Activated CD8-positive, alpha-beta T cell treated with anti-CD3 and anti-CD28 coated beads for 36 hours (primary cell): ENCODE measurements at regions not wholly inside any gene's neighbourhood (a gene's known extent, or its start where the extent isn't known, plus 50 kb on each side); places are given as distances from the start of the nearest gene placed in this dataset.

Experiments
- ATAC-seq: fragments of 200-7000 bp; cut with Tn5 transposase; one replicate; pipeline ENCODE4 v1.10.0; 2021; ENCODE audit warnings: mild to moderate bottlenecking, moderate library complexity
- CTCF ChIA-PET: fragments of 350-600 bp; sonication (Branson Sonifier 250); formaldehyde crosslinking; loops from one replicate; lab custom pipeline; 2021; ENCODE audit warnings: antibody characterized with exemption; lab: Charles Lee
- POLR2A ChIA-PET: fragments of 350-600 bp; sonication (Branson Sonifier 250); formaldehyde crosslinking; loops from one replicate; lab custom pipeline; 2021; ENCODE audit warnings: antibody characterized with exemption; lab: Charles Lee
- DNase-seq: peaks from one replicate; pipeline ENCODE4 v3.0.0-alpha.2; 2020
- H3K27ac Mint-ChIP-seq: one replicate; pipeline ENCODE4 v1.8.0; 2021; ENCODE audit warnings: mild to moderate bottlenecking, mixed read lengths
- H3K27me3 Mint-ChIP-seq: one replicate; pipeline ENCODE4 v1.8.0; 2021; ENCODE audit warnings: mixed read lengths
- H3K36me3 Mint-ChIP-seq: one replicate; pipeline ENCODE4 v1.8.0; 2021; ENCODE audit warnings: low read depth, mixed read lengths
- H3K4me1 Mint-ChIP-seq: one replicate; pipeline ENCODE4 v1.8.0; 2021; ENCODE audit warnings: low read depth, mixed read lengths
- H3K4me3 Mint-ChIP-seq: one replicate; pipeline ENCODE4 v1.8.0; 2021; ENCODE audit warnings: mild to moderate bottlenecking, moderate library complexity, mixed read lengths
- H3K9me3 Mint-ChIP-seq: one replicate; pipeline ENCODE4 v1.8.0; 2021; ENCODE audit warnings: mixed read lengths
- CTCF ChIP-seq: fragments of 200-600 bp; IDR thresholded peaks from one replicate; pipeline ENCODE4 v1.8.0; 2022; ENCODE audit warnings: antibody characterized with exemption, mild to moderate bottlenecking
- intact Hi-C: fragments of 100-400 bp; cut with micrococcal nuclease; formaldehyde crosslinking; loops from one replicate; pipeline ENCODE4 v1.10.0; 2022

DNA sequence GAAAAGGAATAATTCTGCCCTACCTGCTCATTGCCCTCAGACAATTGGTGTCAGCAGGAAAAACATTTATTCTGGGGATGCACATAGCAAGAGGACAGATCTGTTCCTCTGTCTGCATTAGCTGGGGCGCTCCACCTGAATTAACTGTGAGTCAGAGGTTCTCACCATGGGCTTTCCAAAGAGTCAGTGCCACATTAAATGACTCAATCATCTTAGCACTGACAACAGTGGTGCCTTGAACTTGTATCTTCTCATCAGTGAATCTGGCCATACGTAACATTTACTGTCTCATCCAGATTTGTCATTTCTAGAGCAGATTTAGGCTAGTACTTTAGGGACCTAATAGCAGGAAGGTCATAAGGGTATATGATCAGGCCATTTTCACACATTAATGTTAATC is 358.1 kb upstream of the CRIM1 start:
- Mint-ChIP-seq H3K27me3 (peaks cover 2% of the 10 kb centered on the region), H3K9me3 (peaks cover 6% of the 10 kb centered on the region), H3K4me3 (no peak overlapping the region), H3K36me3 (peaks cover 3% of the 10 kb centered on the region), H3K27ac (no peak overlapping the region), H3K4me1 (peaks cover 3% of the 10 kb centered on the region)
- DNase-seq = no peak
- peak; percentile 53 for ATAC-seq
- intact Hi-C loops = no loop called here
- no peak for TF ChIP-seq CTCF
- ChIA-PET CTCF (interaction anchor here (1.6 kb wide), 1 partner anchor 13 kb away, joined by 3 read pairs; no protein-coding TSS in a partner anchor), POLR2A (no interaction called here)

GRCh38 chr2:35989503-35989902 is 366.1 kb upstream of the CRIM1 start:
- POLR2A ChIA-PET = no interaction called here
- Mint-ChIP-seq H3K36me3 (peaks cover 2% of the 10 kb centered on the region), H3K9me3 (peaks cover 2% of the 10 kb centered on the region), H3K4me1 (peaks cover 4% of the 10 kb centered on the region), H3K4me3 (no peak overlapping the region), H3K27ac (no peak overlapping the region), H3K27me3 (no peaks in the 10 kb centered on the region)
- no peak for TF ChIP-seq CTCF
- CTCF ChIA-PET = interaction anchor here (0.8 to 1.5 kb wide), 2 partner anchors 9 to 18 kb away, joined by 3 to 6 read pairs; no protein-coding TSS in a partner anchor
- DNase-seq (no peak), ATAC-seq (no peak)
- intact Hi-C loops = no loop called here

- no peaks in the 10 kb centered on the region for H3K27me3 Mint-ChIP-seq
- ATAC-seq (no peak), DNase-seq (no peak)
- CTCF ChIA-PET = interaction anchor here (0.8 to 1.5 kb wide), 2 partner anchors 8 to 17 kb away, joined by 3 to 6 read pairs; no protein-coding TSS in a partner anchor
- no peaks in the 10 kb centered on the region for H3K9me3 Mint-ChIP-seq
- H3K4me1 Mint-ChIP-seq = peaks cover 4% of the 10 kb centered on the region
- no peak overlapping the region for H3K27ac Mint-ChIP-seq
- TF ChIP-seq CTCF = no peak
- no peak overlapping the region for H3K4me3 Mint-ChIP-seq
- no peaks in the 10 kb centered on the region for H3K36me3 Mint-ChIP-seq
- intact Hi-C loops = no loop called here
- POLR2A ChIA-PET = no interaction called here
Measured at GRCh38 chr2:35989040-35989439, 366.5 kb upstream of the CRIM1 start.

DNA sequence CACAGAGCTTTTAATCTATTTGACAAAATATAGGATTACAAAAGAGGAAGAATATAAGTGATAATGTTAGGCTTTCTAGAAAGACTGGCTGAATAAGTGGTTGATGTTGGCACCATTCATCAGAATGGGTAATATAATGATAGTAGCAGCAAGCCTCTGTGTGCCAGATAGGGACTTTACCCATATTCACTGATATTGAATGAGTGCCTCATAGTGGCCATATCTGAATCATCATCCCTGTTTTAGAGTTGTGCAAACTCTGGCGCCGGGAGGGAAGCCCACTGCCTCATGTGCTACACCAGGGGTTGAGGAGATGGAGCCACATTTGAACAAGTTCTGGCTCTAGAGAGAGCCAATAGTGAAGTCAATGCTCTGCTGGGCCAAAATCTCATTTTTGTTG is 368.7 kb upstream of the CRIM1 start:
- H3K4me3 Mint-ChIP-seq = no peak overlapping the region
- no peak for DNase-seq
- peaks cover 4% of the 10 kb centered on the region for H3K4me1 Mint-ChIP-seq
- TF ChIP-seq CTCF = no peak
- CTCF ChIA-PET = no interaction called here
- no peak overlapping the region for H3K27ac Mint-ChIP-seq
- H3K36me3 Mint-ChIP-seq = no peaks in the 10 kb centered on the region
- no peaks in the 10 kb centered on the region for H3K27me3 Mint-ChIP-seq
- POLR2A ChIA-PET = no interaction called here
- no peak for ATAC-seq
- intact Hi-C loops = no loop called here
- H3K9me3 Mint-ChIP-seq = no peaks in the 10 kb centered on the region

DNA sequence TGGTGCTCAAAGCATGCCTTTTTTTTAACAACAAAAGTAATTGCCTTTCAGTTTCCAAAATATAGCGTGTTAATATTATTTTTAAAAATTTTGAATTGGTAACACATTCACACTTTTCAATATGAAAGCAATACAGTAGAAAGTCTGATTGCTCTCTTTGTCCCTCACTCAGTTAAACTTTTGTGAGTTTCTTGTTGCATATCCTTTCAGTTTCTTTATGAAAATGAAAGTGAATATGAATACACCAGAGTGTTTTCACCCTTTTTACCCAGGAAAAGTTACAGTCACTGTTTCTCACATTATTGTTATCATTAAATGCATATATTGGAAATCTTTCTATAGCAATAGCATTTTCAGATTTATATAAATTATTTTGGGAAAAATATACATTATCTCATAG is 377.4 kb upstream of the CRIM1 start:
- POLR2A ChIA-PET = no interaction called here
- Mint-ChIP-seq H3K27ac (no peak overlapping the region), H3K36me3 (no peaks in the 10 kb centered on the region), H3K27me3 (no peaks in the 10 kb centered on the region), H3K9me3 (no peaks in the 10 kb centered on the region), H3K4me3 (no peak overlapping the region), H3K4me1 (peaks cover 10% of the 10 kb centered on the region)
- CTCF ChIA-PET = no interaction called here
- DNase-seq (no peak), ATAC-seq (peak; percentile 55)
- intact Hi-C loops = loop anchor here (10.0 kb wide), 1 partner anchor 377 kb away; the partner anchor contains the start of gene CRIM1
- no peak for TF ChIP-seq CTCF
